ENCODE measurements at regions not wholly inside any gene's neighbourhood (a gene's known extent, or its start where the extent isn't known, plus 50 kb on each side); places are given as distances from the start of the nearest gene placed in this dataset.

DNA sequence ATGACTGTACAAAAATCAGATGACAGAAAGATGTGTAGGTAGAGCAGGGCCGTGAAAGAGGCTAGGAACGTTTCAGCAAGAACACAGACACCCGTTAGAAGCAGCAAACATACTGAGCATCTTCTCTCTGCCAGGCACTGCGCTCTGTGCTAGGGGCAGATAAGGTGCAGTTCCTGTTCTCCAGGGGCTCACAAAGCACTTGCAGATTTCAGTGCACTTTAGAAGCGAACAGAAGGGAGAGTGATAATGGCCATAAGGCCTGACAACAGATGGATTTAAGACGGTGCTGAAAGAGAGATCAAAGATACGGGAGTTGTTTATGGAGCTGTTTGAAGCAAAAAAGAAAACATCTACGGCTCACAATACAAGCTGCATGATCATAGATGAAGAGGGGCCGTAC, 200.3 kb upstream of the FOXD3 start:
- H3K4me1 ChIP-seq (ENCODE audit: control insufficient read depth, insufficient read depth, low read length), result peaks cover 5% of the 10 kb centered on the region
- H3K9me3 Mint-ChIP-seq, result no peaks in the 10 kb centered on the region
- H3K9me3 ChIP-seq (ENCODE audit: control insufficient read depth, low read length), result no peaks in the 10 kb centered on the region
- no peak overlapping the region for H3K4me3 ChIP-seq (ENCODE audit: low read length)
- H3K9ac ChIP-seq (ENCODE audit: extremely low read depth, low read length, poor library complexity, severe bottlenecking), result no peak overlapping the region
- no peak for DNase-seq
- WGBS, 2 experiments (ENCODE audit: insufficient coverage in 1 of 2, insufficient read length in 1 of 2), result 88% methylated on average over 7 to 9 of the region's 9 CpGs
- no peak overlapping the region for H3K27ac Mint-ChIP-seq
- peaks cover 4% of the 10 kb centered on the region for H3K27me3 Mint-ChIP-seq (ENCODE audit: insufficient read depth)
- H3K36me3 ChIP-seq (ENCODE audit: control insufficient read depth, insufficient read depth, low read length), result no peaks in the 10 kb centered on the region
- H3K4me3 Mint-ChIP-seq, result no peak overlapping the region
- H3K27ac ChIP-seq (ENCODE audit: low read depth, low read length), result no peak overlapping the region
- no peaks in the 10 kb centered on the region for H3K27me3 ChIP-seq (ENCODE audit: control insufficient read depth, insufficient read depth, low read length, poor library complexity, severe bottlenecking)
- no peaks in the 10 kb centered on the region for H3K36me3 Mint-ChIP-seq (ENCODE audit: low read depth)
- TF ChIP-seq, protein P1, sequence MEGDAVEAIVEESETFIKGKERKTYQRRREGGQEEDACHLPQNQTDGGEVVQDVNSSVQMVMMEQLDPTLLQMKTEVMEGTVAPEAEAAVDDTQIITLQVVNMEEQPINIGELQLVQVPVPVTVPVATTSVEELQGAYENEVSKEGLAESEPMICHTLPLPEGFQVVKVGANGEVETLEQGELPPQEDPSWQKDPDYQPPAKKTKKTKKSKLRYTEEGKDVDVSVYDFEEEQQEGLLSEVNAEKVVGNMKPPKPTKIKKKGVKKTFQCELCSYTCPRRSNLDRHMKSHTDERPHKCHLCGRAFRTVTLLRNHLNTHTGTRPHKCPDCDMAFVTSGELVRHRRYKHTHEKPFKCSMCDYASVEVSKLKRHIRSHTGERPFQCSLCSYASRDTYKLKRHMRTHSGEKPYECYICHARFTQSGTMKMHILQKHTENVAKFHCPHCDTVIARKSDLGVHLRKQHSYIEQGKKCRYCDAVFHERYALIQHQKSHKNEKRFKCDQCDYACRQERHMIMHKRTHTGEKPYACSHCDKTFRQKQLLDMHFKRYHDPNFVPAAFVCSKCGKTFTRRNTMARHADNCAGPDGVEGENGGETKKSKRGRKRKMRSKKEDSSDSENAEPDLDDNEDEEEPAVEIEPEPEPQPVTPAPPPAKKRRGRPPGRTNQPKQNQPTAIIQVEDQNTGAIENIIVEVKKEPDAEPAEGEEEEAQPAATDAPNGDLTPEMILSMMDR (conservative IDR thresholded peaks at IDR 0.05), result no peak
- H3K4me1 Mint-ChIP-seq, result peaks cover 18% of the 10 kb centered on the region

DNA sequence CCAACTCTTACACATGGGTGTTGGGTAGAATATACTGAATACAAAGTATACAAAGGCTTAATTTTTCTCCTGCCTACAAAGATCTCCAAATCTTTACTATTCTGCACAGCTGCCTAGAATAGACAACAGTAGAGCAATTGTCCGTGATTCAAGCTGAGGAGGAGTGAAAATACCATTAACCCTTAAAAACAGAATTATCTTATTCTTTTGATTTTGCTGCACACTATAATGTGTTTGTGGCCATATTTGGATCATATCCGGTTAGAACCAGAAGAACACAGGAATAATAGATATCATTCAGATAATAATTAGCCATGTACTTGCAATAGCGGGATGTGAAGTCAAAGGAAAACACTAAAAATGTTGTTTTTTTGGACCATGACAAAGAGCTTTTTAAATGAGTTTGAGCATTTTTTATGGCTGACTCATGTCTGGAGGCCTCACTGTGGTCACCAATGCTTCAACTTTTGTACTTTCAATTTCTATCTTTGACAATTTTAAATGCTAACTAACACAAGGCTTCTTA, 197.6 kb upstream of the FOXD3 start:
- Histone ChIP-seq H3K36me3 (ENCODE audit: control insufficient read depth, insufficient read depth, low read length) (no peaks in the 10 kb centered on the region), H3K4me1 (ENCODE audit: control insufficient read depth, insufficient read depth, low read length) (peaks cover 2% of the 10 kb centered on the region), H3K27ac (ENCODE audit: low read depth, low read length) (no peak overlapping the region), H3K27me3 (ENCODE audit: control insufficient read depth, insufficient read depth, low read length, poor library complexity, severe bottlenecking) (no peaks in the 10 kb centered on the region), H3K4me3 (ENCODE audit: low read length) (no peak overlapping the region), H3K9me3 (ENCODE audit: control insufficient read depth, low read length) (no peaks in the 10 kb centered on the region), H3K9ac (ENCODE audit: extremely low read depth, low read length, poor library complexity, severe bottlenecking) (no peak overlapping the region)
- WGBS, 2 experiments (ENCODE audit: insufficient coverage in 1 of 2, insufficient read length in 1 of 2), result 94 to 100% methylated on average over 1 to 3 of the region's 3 CpGs
- no peak for DNase-seq
- peaks cover 4% of the 10 kb centered on the region for H3K27me3 Mint-ChIP-seq (ENCODE audit: insufficient read depth)
- H3K4me3 Mint-ChIP-seq, result no peak overlapping the region
- no peaks in the 10 kb centered on the region for H3K36me3 Mint-ChIP-seq (ENCODE audit: low read depth)
- no peaks in the 10 kb centered on the region for H3K9me3 Mint-ChIP-seq
- peaks cover 15% of the 10 kb centered on the region for H3K4me1 Mint-ChIP-seq
- no peak overlapping the region for H3K27ac Mint-ChIP-seq
- TF ChIP-seq, protein P1 (conservative IDR thresholded peaks at IDR 0.05), result no peak

DNA sequence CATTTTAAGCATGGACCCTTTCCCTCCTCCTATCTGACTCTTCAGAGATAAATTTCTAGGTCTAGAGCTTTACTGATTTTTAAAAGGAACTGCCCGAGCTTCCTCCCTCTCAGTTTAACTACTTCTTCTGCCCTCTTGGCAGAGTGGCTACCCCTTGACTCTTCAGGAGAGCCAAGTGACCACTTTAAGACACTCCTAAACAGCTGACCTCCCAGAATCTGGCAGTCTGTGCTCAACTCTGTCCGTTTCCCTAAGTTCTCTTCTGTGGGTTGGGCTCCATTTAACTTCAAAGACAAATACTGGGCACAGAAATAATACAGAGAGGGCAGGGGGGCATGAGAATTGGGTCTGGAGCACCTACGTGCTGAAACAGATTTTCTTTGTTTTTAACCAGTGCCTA, 196.3 kb upstream of the FOXD3 start:
- no peak for DNase-seq
- Mint-ChIP-seq H3K4me3 (no peak overlapping the region), H3K27ac (no peak overlapping the region), H3K4me1 (peaks cover 11% of the 10 kb centered on the region), H3K27me3 (ENCODE audit: insufficient read depth) (peaks cover 1% of the 10 kb centered on the region), H3K9me3 (no peaks in the 10 kb centered on the region), H3K36me3 (ENCODE audit: low read depth) (no peaks in the 10 kb centered on the region)
- TF ChIP-seq, protein P1 (conservative IDR thresholded peaks at IDR 0.05), result no peak
- Histone ChIP-seq H3K36me3 (ENCODE audit: control insufficient read depth, insufficient read depth, low read length) (no peaks in the 10 kb centered on the region), H3K4me1 (ENCODE audit: control insufficient read depth, insufficient read depth, low read length) (no peaks in the 10 kb centered on the region), H3K9ac (ENCODE audit: extremely low read depth, low read length, poor library complexity, severe bottlenecking) (no peak overlapping the region), H3K27ac (ENCODE audit: low read depth, low read length) (no peak overlapping the region), H3K4me3 (ENCODE audit: low read length) (no peak overlapping the region), H3K27me3 (ENCODE audit: control insufficient read depth, insufficient read depth, low read length, poor library complexity, severe bottlenecking) (no peaks in the 10 kb centered on the region), H3K9me3 (ENCODE audit: control insufficient read depth, low read length) (no peaks in the 10 kb centered on the region)
- 86 to 87% methylated on average over 2 to 3 of the region's 3 CpGs for WGBS, 2 experiments (ENCODE audit: insufficient coverage in 1 of 2, insufficient read length in 1 of 2)
